ENCODE measurements at regions not wholly inside any gene's neighbourhood (a gene's known extent, or its start where the extent isn't known, plus 50 kb on each side); places are given as distances from the start of the nearest gene placed in this dataset.

- TF ChIP-seq, protein P1, sequence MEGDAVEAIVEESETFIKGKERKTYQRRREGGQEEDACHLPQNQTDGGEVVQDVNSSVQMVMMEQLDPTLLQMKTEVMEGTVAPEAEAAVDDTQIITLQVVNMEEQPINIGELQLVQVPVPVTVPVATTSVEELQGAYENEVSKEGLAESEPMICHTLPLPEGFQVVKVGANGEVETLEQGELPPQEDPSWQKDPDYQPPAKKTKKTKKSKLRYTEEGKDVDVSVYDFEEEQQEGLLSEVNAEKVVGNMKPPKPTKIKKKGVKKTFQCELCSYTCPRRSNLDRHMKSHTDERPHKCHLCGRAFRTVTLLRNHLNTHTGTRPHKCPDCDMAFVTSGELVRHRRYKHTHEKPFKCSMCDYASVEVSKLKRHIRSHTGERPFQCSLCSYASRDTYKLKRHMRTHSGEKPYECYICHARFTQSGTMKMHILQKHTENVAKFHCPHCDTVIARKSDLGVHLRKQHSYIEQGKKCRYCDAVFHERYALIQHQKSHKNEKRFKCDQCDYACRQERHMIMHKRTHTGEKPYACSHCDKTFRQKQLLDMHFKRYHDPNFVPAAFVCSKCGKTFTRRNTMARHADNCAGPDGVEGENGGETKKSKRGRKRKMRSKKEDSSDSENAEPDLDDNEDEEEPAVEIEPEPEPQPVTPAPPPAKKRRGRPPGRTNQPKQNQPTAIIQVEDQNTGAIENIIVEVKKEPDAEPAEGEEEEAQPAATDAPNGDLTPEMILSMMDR (IDR thresholded peaks at IDR 0.05): no peak
- TF ChIP-seq POLR2A (IDR thresholded peaks at IDR 0.05): no peak
Measured at GRCh38 chr7:12961910-12962480, 274.6 kb downstream of the ARL4A start.
